ENCODE measurements at regions not wholly inside any gene's neighbourhood (a gene's known extent, or its start where the extent isn't known, plus 50 kb on each side); places are given as distances from the start of the nearest gene placed in this dataset.

GRCh38 chr22:23414727-23415489 lies 165.2 kb downstream of the IGLL1 start:
- no peak for TF ChIP-seq CTCF (conservative IDR thresholded peaks at IDR 0.05; ENCODE audit: low read depth, low read length)
- no peak for TF ChIP-seq POLR2A (IDR thresholded peaks at IDR 0.05; ENCODE audit: low read depth, low read length)
- no peak for TF ChIP-seq CEBPB (IDR thresholded peaks at IDR 0.05; ENCODE audit: low read depth, low read length)
- TF ChIP-seq NFE2L2 (IDR thresholded peaks at IDR 0.05; ENCODE audit: low read depth, low read length) = no peak
- no peak for TF ChIP-seq USF2 (IDR thresholded peaks at IDR 0.05; ENCODE audit: low read depth, low read length)
- TF ChIP-seq BHLHE40 (IDR thresholded peaks at IDR 0.05; ENCODE audit: low read depth, low read length) = no peak
- TF ChIP-seq RFX5 (IDR thresholded peaks at IDR 0.05; ENCODE audit: low read depth, low read length) = no peak
- TF ChIP-seq ELK1 (IDR thresholded peaks at IDR 0.05; ENCODE audit: borderline replicate concordance, low read depth, low read length) = no peak
- no peak for TF ChIP-seq RAD21 (IDR thresholded peaks at IDR 0.05; ENCODE audit: low read length)
- no peak for TF ChIP-seq MAZ (IDR thresholded peaks at IDR 0.05; ENCODE audit: borderline replicate concordance, low read depth, low read length)
- no peak for TF ChIP-seq RCOR1 (IDR thresholded peaks at IDR 0.05; ENCODE audit: insufficient replicate concordance, low read length)
- no peak for TF ChIP-seq SMC3 (IDR thresholded peaks at IDR 0.05; ENCODE audit: low read depth, low read length)
- TF ChIP-seq CHD1 (IDR thresholded peaks at IDR 0.05; ENCODE audit: low read depth, low read length) = no peak

Measured in IMR-90 (cell line).